Rectal smooth muscle tissue (tissue), 1 donor: ENCODE measurements at regions not wholly inside any gene's neighbourhood (a gene's known extent, or its start where the extent isn't known, plus 50 kb on each side); places are given as distances from the start of the nearest gene placed in this dataset.

ENCODE experiments used
- H3K27ac ChIP-seq: one replicate; pipeline ENCODE4 v1.7.0; 2013; ENCODE audit warnings: low read depth, low read length, inconsistent platforms
- H3K27me3 ChIP-seq: one replicate; pipeline ENCODE4 v1.7.0; 2013; ENCODE audit warnings: low read length; ENCODE audit not compliant: control insufficient read depth, insufficient read depth
- H3K36me3 ChIP-seq: one replicate; pipeline ENCODE4 v1.7.0; 2013; ENCODE audit warnings: low read length; ENCODE audit not compliant: control insufficient read depth, insufficient read depth
- H3K4me1 ChIP-seq: one replicate; pipeline ENCODE4 v1.7.0; 2013; ENCODE audit warnings: low read length; ENCODE audit not compliant: control insufficient read depth, insufficient read depth
- H3K4me3 ChIP-seq: one replicate; pipeline ENCODE4 v1.7.0; 2013; ENCODE audit warnings: low read length
- H3K9ac ChIP-seq: one replicate; pipeline ENCODE4 v1.7.0; 2013; ENCODE audit warnings: low read length

- Histone ChIP-seq H3K4me3 (no peak overlapping the region), H3K9ac (no peak overlapping the region), H3K27ac (no peak overlapping the region), H3K27me3 (no peaks in the 10 kb centered on the region), H3K4me1 (no peaks in the 10 kb centered on the region), H3K36me3 (no peaks in the 10 kb centered on the region)
These were observed 487.6 kb upstream of the MBL2 start for GRCh38 chr10:53260213-53260612.

DNA sequence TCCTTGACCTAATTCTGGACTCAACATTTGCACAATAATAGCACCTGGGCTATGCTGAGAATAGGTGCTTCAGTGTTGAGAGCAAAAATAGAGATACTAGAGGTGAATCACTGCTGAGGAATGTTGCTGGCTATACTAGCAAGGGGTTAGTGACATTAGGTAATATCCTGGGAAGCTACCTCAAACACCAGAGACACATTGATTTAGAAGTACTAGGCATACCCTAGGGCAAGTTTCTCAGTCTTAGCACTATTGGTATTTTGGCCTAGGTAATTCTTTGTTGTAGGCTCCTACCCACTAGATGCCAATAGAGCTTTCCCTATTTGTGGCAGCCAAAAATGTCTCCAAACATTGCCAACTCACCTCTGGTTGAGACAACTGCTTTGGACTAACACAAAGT is 484.0 kb upstream of the MBL2 start:
- H3K4me1 ChIP-seq = no peaks in the 10 kb centered on the region
- no peak overlapping the region for H3K27ac ChIP-seq
- no peak overlapping the region for H3K9ac ChIP-seq
- H3K27me3 ChIP-seq = no peaks in the 10 kb centered on the region
- no peak overlapping the region for H3K4me3 ChIP-seq
- no peaks in the 10 kb centered on the region for H3K36me3 ChIP-seq

GRCh38 chr10:53255661-53256205 is 483.1 kb upstream of the MBL2 start:
- Histone ChIP-seq H3K36me3 (no peaks in the 10 kb centered on the region), H3K9ac (no peak overlapping the region), H3K4me1 (no peaks in the 10 kb centered on the region), H3K4me3 (no peak overlapping the region), H3K27me3 (no peaks in the 10 kb centered on the region), H3K27ac (no peak overlapping the region)

GRCh38 chr10:53253221-53253620 is 480.6 kb upstream of the MBL2 start:
- Histone ChIP-seq H3K9ac (no peak overlapping the region), H3K27ac (no peak overlapping the region), H3K27me3 (no peaks in the 10 kb centered on the region), H3K4me3 (no peak overlapping the region), H3K36me3 (no peaks in the 10 kb centered on the region), H3K4me1 (no peaks in the 10 kb centered on the region)

GRCh38 chr10:53239873-53240272 is 467.3 kb upstream of the MBL2 start:
- Histone ChIP-seq H3K9ac (no peak overlapping the region), H3K27ac (no peak overlapping the region), H3K4me3 (no peak overlapping the region), H3K27me3 (no peaks in the 10 kb centered on the region), H3K4me1 (no peaks in the 10 kb centered on the region), H3K36me3 (no peaks in the 10 kb centered on the region)

DNA sequence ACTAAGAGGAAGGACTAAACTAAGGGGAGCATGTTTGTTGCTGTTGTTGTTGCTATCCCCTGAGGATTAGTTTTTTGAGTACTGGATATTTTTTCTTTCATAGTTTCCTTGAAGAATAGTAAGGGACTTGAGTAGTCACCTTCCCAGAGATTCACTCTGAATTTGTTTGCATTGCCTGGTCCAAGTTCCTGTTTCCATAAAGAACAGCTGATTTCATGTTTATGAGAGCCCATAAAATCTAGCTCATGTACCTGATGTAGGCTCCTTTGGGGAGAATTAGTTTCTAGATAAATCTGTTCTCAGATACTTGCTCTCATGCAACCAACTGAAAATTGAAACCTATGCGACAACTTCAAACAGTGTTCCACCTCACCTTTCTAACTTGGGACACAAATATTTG is 464.4 kb upstream of the MBL2 start:
- Histone ChIP-seq H3K4me1 (no peaks in the 10 kb centered on the region), H3K4me3 (no peak overlapping the region), H3K36me3 (no peaks in the 10 kb centered on the region), H3K9ac (no peak overlapping the region), H3K27ac (no peak overlapping the region), H3K27me3 (no peaks in the 10 kb centered on the region)

DNA sequence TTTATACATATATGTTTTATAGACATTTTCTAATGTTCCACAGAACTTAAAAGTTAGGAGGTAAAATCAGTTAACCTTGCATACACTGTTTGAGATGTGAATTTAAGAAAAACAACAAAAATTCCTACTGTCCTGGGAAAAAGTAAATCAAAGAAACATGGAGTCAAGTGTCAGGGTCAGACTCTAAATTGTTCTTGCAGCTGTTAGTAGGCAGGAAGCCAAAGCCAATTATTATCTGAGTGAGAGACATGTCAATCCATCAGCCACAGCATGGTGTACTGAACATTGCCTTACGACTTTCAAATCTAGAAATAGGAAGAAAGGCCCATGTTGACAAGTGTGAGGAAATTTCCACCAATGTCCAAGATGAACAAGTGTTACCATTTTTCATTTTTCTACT is 461.2 kb upstream of the MBL2 start:
- Histone ChIP-seq H3K27ac (no peak overlapping the region), H3K27me3 (no peaks in the 10 kb centered on the region), H3K9ac (no peak overlapping the region), H3K4me3 (no peak overlapping the region), H3K36me3 (no peaks in the 10 kb centered on the region), H3K4me1 (no peaks in the 10 kb centered on the region)

GRCh38 chr10:53230651-53231050 is 458.1 kb upstream of the MBL2 start:
- H3K27ac ChIP-seq = no peak overlapping the region
- no peaks in the 10 kb centered on the region for H3K27me3 ChIP-seq
- no peak overlapping the region for H3K9ac ChIP-seq
- no peaks in the 10 kb centered on the region for H3K4me1 ChIP-seq
- no peaks in the 10 kb centered on the region for H3K36me3 ChIP-seq
- H3K4me3 ChIP-seq = no peak overlapping the region

GRCh38 chr10:53223851-53224250 is 451.3 kb upstream of the MBL2 start:
- no peaks in the 10 kb centered on the region for H3K36me3 ChIP-seq
- no peak overlapping the region for H3K27ac ChIP-seq
- H3K4me1 ChIP-seq = no peaks in the 10 kb centered on the region
- H3K27me3 ChIP-seq = no peaks in the 10 kb centered on the region
- H3K9ac ChIP-seq = no peak overlapping the region
- no peak overlapping the region for H3K4me3 ChIP-seq

DNA sequence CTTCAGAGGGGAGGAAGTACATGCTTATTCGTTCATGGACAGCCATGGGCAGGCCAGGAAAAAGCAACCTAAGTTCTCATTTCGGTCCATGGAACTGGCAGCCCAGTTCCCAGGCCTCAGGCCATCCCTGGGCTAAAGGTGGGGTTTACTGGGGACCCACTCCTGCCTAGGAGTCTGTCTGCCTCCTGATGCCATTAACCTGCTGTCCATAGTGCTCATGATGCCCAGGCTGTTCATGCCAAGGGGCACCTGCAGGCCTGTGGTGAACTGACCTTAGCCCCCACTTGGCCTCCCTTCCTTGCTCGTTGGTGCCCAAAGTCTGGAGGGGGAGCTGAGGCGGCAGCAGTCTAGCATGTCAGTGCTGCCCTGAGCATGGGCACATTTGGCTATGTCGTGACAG is 450.2 kb upstream of the MBL2 start:
- Histone ChIP-seq H3K36me3 (no peaks in the 10 kb centered on the region), H3K4me1 (no peaks in the 10 kb centered on the region), H3K27ac (no peak overlapping the region), H3K27me3 (no peaks in the 10 kb centered on the region), H3K4me3 (no peak overlapping the region), H3K9ac (no peak overlapping the region)

GRCh38 chr10:53209944-53210611 is 437.5 kb upstream of the MBL2 start:
- H3K9ac ChIP-seq = no peak overlapping the region
- no peaks in the 10 kb centered on the region for H3K36me3 ChIP-seq
- no peaks in the 10 kb centered on the region for H3K27me3 ChIP-seq
- no peaks in the 10 kb centered on the region for H3K4me1 ChIP-seq
- H3K4me3 ChIP-seq = no peak overlapping the region
- no peak overlapping the region for H3K27ac ChIP-seq

- Histone ChIP-seq H3K4me3 (no peak overlapping the region), H3K36me3 (no peaks in the 10 kb centered on the region), H3K27me3 (no peaks in the 10 kb centered on the region), H3K27ac (no peak overlapping the region), H3K9ac (no peak overlapping the region), H3K4me1 (no peaks in the 10 kb centered on the region)
These were observed 411.1 kb upstream of the MBL2 start for GRCh38 chr10:53183733-53184132.

- Histone ChIP-seq H3K4me1 (no peaks in the 10 kb centered on the region), H3K27me3 (no peaks in the 10 kb centered on the region), H3K9ac (no peak overlapping the region), H3K27ac (no peak overlapping the region), H3K36me3 (no peaks in the 10 kb centered on the region), H3K4me3 (no peak overlapping the region)
These were observed 404.9 kb upstream of the MBL2 start for GRCh38 chr10:53177468-53177867.
